Smooth muscle cell (in vitro differentiated cells): ENCODE measurements at regions not wholly inside any gene's neighbourhood (a gene's known extent, or its start where the extent isn't known, plus 50 kb on each side); places are given as distances from the start of the nearest gene placed in this dataset.

Experiments used
- DNase-seq: peaks from one replicate; lab custom pipeline; 2025; ENCODE audit not compliant: unreplicated experiment; lab: John Stamatoyannopoulos, UW
- H2AFZ ChIP-seq: fragments of 200-600 bp; sonication (generic); 2 replicates; pipeline ENCODE4 v1.6.0; 2016; ENCODE audit warnings: antibody characterized with exemption, low read depth, mild to moderate bottlenecking
- H3F3A ChIP-seq: fragments of 200-600 bp; sonication (generic); 2 replicates; pipeline ENCODE4 v1.6.0; 2017; ENCODE audit warnings: antibody characterized with exemption, low read depth
- H3K27ac ChIP-seq: fragments of 200-600 bp; sonication (generic); 2 replicates; pipeline ENCODE4 v1.5.1; 2016; ENCODE audit warnings: low read depth, mild to moderate bottlenecking
- H3K27me3 ChIP-seq: fragments of 200-600 bp; sonication (generic); 2 replicates; pipeline ENCODE4 v1.6.1; 2016; ENCODE audit warnings: low read depth, mild to moderate bottlenecking
- H3K36me3 ChIP-seq: fragments of 200-600 bp; sonication (generic); 2 replicates; pipeline ENCODE4 v1.5.1; 2016; ENCODE audit warnings: low read depth
- H3K4me1 ChIP-seq: fragments of 200-600 bp; sonication (generic); 2 replicates; pipeline ENCODE4 v1.5.1; 2016; ENCODE audit warnings: low read depth
- H3K4me2 ChIP-seq: fragments of 200-600 bp; sonication (generic); 2 replicates; pipeline ENCODE4 v1.6.0; 2016; ENCODE audit warnings: mild to moderate bottlenecking
- H3K4me3 ChIP-seq: fragments of 200-600 bp; sonication (generic); 2 replicates; pipeline ENCODE4 v1.5.1; 2016; ENCODE audit warnings: mild to moderate bottlenecking
- H3K79me2 ChIP-seq: fragments of 200-600 bp; sonication (generic); 2 replicates; pipeline ENCODE4 v1.6.0; 2016; ENCODE audit warnings: low read depth, mild to moderate bottlenecking
- H3K9ac ChIP-seq: fragments of 200-600 bp; sonication (generic); 2 replicates; pipeline ENCODE4 v1.6.0; 2016; ENCODE audit warnings: low read depth
- H3K9me3 ChIP-seq: fragments of 200-600 bp; sonication (generic); replicated peaks from 2 replicates; pipeline ENCODE4 v1.5.1; 2016; ENCODE audit warnings: low read depth
- H4K20me1 ChIP-seq: fragments of 200-600 bp; sonication (generic); 2 replicates; pipeline ENCODE4 v1.6.0; 2016; ENCODE audit warnings: low read depth
- CTCF ChIP-seq: fragments of 200-600 bp; sonication (generic); IDR thresholded peaks from 2 replicates; pipeline ENCODE4 v1.5.1; 2017; ENCODE audit warnings: borderline replicate concordance, mild to moderate bottlenecking, antibody characterized with exemption; ENCODE audit not compliant: insufficient read depth, poor library complexity, severe bottlenecking
- WGBS: methylation state at CpG from one replicate; pipeline ENCODE4 v1.1.7; 2016; ENCODE audit warnings: low lambda C conversion rate; 5-methylcytosine and 5-hydroxymethylcytosine counted together

GRCh38 chr6:127026247-127026646, 92.2 kb upstream of the RSPO3 start:
- DNase-seq, result no peak
- no peaks in the 10 kb centered on the region for H3F3A ChIP-seq
- H3K27me3 ChIP-seq, result no peaks in the 10 kb centered on the region
- 69% methylated on average over 1 of the region's 1 CpG for WGBS
- H3K9me3 ChIP-seq, result no peaks in the 10 kb centered on the region
- H4K20me1 ChIP-seq, result no peaks in the 10 kb centered on the region
- TF ChIP-seq CTCF, result no peak
- no peak overlapping the region for H3K4me2 ChIP-seq
- H3K27ac ChIP-seq, result no peak overlapping the region
- H3K4me1 ChIP-seq, result no peaks in the 10 kb centered on the region
- H3K36me3 ChIP-seq, result no peaks in the 10 kb centered on the region
- H3K9ac ChIP-seq, result no peak overlapping the region
- H2AFZ ChIP-seq, result no peak overlapping the region
- H3K79me2 ChIP-seq, result no peaks in the 10 kb centered on the region
- H3K4me3 ChIP-seq, result no peak overlapping the region

- TF ChIP-seq CTCF, result no peak
- no peak for DNase-seq
- no peak overlapping the region for H3K9ac ChIP-seq
These were observed 88.4 kb upstream of the RSPO3 start for GRCh38 chr6:127030111-127030510.

GRCh38 chr6:127030836-127031235, 87.6 kb upstream of the RSPO3 start:
- H3K79me2 ChIP-seq, result no peaks in the 10 kb centered on the region
- WGBS, result 92% methylated on average over 1 of the region's 1 CpG
- TF ChIP-seq CTCF, result no peak

More at GRCh38 chr6:127030111-127030510, 88.4 kb upstream of the RSPO3 start:
- H3F3A ChIP-seq, result no peaks in the 10 kb centered on the region
- H3K4me3 ChIP-seq, result no peak overlapping the region
- no peaks in the 10 kb centered on the region for H3K27me3 ChIP-seq
- H3K27ac ChIP-seq, result no peak overlapping the region
- H3K79me2 ChIP-seq, result no peaks in the 10 kb centered on the region
- no peaks in the 10 kb centered on the region for H4K20me1 ChIP-seq
- no peaks in the 10 kb centered on the region for H3K4me1 ChIP-seq
- no peak overlapping the region for H2AFZ ChIP-seq
- no peak overlapping the region for H3K4me2 ChIP-seq
- no peaks in the 10 kb centered on the region for H3K36me3 ChIP-seq
- H3K9me3 ChIP-seq, result no peaks in the 10 kb centered on the region

GRCh38 chr6:127031511-127031910, 87.0 kb upstream of the RSPO3 start:
- H3K4me2 ChIP-seq, result no peak overlapping the region
- no peak overlapping the region for H3K4me3 ChIP-seq
- H3K9me3 ChIP-seq, result no peaks in the 10 kb centered on the region
- no peaks in the 10 kb centered on the region for H3K27me3 ChIP-seq
- no peak overlapping the region for H3K27ac ChIP-seq
- no peaks in the 10 kb centered on the region for H3K79me2 ChIP-seq
- no peaks in the 10 kb centered on the region for H4K20me1 ChIP-seq
- no peaks in the 10 kb centered on the region for H3K36me3 ChIP-seq
- H3K4me1 ChIP-seq, result no peaks in the 10 kb centered on the region
- H2AFZ ChIP-seq, result no peak overlapping the region
- no peaks in the 10 kb centered on the region for H3F3A ChIP-seq
- DNase-seq, result no peak
- WGBS, result 54% methylated on average over 1 of the region's 1 CpG
- no peak overlapping the region for H3K9ac ChIP-seq
- no peak for TF ChIP-seq CTCF

More at GRCh38 chr6:127030836-127031235, 87.6 kb upstream of the RSPO3 start:
- Histone ChIP-seq H3K27me3 (no peaks in the 10 kb centered on the region), H3K4me1 (no peaks in the 10 kb centered on the region), H3K9me3 (no peaks in the 10 kb centered on the region), H3F3A (no peaks in the 10 kb centered on the region), H3K27ac (no peak overlapping the region), H3K4me3 (no peak overlapping the region), H3K36me3 (no peaks in the 10 kb centered on the region), H3K9ac (no peak overlapping the region), H3K4me2 (no peak overlapping the region), H2AFZ (no peak overlapping the region), H4K20me1 (no peaks in the 10 kb centered on the region)
- DNase-seq, result no peak
